NOMO-1 treated with DMSO at 0.1 percent for 48 hours (cell line): ENCODE measurements at regions not wholly inside any gene's neighbourhood (a gene's known extent, or its start where the extent isn't known, plus 50 kb on each side); places are given as distances from the start of the nearest gene placed in this dataset.
"Not testable (repeated sequence)": the region's sequence is repeated elsewhere in the genome, so short reads cannot be mapped to it uniquely, and the experiment has no call there.

Source experiments
- DNase-seq: peaks from one replicate; lab custom pipeline; 2025; ENCODE audit not compliant: unreplicated experiment; lab: John Stamatoyannopoulos, UW

GRCh38 chr10:47711428-47711827 lies 52.0 kb downstream of the SYT15B start:
- not testable (repeated sequence) for DNase-seq

DNA sequence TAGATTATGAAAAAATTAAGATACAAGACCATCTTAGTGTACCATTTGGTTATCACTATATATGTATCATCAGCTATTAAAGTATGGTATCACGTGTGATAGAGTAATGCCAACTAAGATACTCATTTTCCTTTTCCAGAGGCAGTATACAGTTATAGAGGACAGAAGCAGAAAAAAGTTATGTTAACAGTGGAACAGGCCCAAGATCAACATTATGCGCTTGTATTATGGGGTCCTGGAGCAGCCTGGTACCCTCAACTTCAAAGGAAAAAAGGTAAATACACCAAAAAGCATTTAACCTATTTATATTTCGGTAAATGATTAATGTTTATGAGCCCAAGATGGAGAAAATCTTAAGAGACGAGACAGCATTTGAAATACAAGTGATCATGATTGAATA lies 52.9 kb downstream of the SYT15B start:
- DNase-seq = not testable (repeated sequence)

GRCh38 chr10:47705698-47706414 lies 57.5 kb downstream of the SYT15B start:
- DNase-seq = peak; percentile 2

DNA sequence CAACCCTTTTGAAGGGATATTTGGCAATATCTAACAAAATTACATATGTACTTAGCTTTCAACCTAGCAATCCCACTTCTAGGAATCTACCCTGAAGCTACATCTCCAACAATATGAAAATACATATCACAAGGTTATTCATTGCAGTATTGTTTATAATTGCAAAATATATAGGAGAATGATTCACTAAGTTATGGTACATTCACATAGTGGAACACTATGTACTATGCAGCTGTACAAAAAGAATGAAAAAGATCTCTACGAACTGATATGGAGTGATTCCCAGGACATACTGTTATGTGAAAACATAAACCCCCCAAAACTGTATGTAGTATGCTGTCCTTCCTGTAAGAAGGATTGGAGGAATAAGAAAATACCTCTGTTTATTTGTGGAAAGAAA lies 62.1 kb downstream of the SYT15B start:
- DNase-seq = not testable (repeated sequence)

DNA sequence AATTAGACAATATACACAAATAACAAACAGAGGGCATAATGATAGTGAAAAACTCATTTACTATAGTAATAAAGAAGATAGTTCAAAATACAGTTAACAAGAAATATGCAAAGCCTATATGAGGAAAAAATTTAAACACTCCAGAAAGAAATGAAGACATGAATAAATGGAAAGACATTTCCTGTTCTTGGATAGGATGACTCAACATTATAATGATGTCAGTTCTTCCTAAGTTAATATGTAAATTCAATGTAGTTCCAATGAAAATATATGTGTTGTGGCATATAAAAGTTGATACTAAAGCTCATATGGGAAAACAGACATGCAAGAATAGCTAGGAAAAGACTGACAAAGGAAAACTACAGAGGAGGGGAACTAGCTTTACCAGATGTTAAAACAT lies 63.5 kb downstream of the SYT15B start:
- not testable (repeated sequence) for DNase-seq

DNA sequence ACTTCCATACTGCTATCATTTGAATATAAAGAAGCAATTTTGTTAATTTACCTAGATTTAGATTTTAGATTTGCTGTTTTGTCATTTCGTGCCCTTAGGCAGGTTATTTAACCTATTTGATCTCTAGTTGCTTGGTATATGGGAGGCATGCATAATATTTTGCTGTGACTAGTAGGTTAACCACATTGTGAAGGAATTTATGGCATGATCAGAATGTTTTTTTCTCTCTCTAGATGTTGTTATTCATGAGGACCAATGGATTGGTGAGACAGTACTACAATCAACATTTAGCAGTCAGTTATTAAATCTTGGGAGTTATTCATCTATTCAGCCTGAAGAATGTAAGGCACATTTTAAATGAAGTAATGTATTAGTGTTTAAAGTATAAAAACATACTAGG lies 67.2 kb downstream of the SYT15B start:
- not testable (repeated sequence) for DNase-seq

DNA sequence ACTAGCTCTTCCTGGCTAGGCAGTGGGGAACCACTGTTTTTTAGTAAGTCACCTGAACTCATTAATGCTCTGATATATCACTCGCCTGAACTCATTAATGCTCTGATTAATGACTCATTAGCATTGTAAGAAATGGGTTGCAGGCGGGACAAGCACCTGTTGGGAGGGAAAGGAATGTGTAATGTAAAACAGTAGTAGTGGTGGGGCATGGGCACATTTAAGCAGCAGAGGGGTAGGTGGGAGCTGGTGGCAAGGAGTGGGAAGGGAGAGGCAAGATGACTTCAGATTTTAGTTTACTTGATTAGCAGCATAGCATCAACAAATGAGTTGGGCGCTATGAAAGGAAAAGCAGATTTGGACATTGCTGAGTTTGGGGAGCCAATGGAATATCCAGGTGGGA lies 68.2 kb downstream of the SYT15B start:
- DNase-seq = not testable (repeated sequence)

- DNase-seq = not testable (repeated sequence)
Observed at GRCh38 chr10:47690304-47690703, 73.1 kb downstream of the SYT15B start.

DNA sequence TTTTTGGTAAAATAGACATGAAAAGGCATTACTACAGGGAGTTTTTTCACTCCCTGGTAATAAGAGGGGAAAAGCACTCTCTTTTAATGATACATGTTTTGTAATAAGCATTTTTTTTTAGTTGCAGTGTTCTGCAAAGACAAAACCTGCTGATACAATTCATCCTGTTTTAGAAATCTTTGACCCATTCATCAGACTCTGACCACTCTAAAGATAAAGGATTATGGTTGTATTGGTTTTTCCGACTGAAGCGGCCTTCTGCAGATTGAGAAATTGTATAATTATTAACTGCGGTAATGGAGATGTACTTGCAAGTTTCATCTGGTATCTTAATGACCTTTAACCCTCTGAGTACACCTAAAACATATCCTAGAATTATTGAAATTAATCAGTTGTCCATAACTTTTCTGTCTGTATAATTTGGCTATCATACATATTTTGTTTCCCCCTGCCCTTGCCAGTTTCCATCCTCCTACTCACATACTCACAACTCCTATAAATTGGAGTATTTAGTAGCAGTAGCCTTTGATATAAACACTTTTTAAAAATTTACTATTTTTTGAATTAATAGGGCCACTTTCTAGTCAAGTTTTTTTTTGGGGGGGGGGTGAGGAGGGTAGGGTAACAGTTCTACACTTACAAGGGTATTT lies 79.4 kb downstream of the SYT15B start:
- DNase-seq = not testable (repeated sequence)

DNA sequence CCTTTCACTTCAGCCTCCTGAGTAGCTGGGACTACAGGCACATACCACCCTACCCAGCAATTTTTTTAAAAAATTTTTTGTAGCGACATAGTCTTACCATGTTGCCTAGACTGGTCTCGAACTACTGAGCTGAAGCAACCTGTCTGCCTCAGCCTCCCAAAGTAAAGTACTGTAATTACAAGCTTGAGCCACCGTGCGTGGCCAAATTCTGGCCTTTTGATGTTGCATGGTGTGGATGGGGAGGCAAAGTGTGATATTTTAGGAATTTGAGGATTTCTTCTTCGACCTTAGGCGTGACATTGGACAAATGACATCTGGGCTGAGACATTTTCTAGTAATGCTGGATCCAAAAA lies 81.8 kb downstream of the SYT15B start:
- DNase-seq = not testable (repeated sequence)

GRCh38 chr10:47680848-47681637 lies 82.3 kb downstream of the SYT15B start:
- DNase-seq = not testable (repeated sequence)

GRCh38 chr10:47676102-47676501 lies 87.3 kb downstream of the SYT15B start:
- not testable (repeated sequence) for DNase-seq

DNA sequence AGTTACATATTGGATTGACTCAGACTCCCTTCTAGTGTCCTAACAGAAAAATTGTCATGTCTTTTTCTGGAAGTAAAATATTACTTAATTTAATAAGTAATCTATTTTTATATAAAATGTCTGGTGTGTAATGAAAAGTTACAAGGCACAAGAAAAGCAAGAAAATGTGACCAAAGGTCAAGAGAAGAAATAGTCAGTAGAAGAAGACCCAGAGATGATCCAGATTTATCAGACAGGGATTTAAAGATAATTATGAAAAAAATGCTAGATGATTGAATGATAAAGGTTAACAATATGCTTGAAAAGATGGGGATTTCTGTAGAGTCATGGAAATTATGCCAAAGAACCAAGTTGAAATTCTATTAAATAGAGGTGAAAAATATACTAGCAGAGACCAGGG lies 87.8 kb downstream of the SYT15B start:
- DNase-seq = not testable (repeated sequence)

GRCh38 chr10:47673128-47673527 lies 90.3 kb downstream of the SYT15B start:
- DNase-seq = not testable (repeated sequence)

- peak; percentile 12 for DNase-seq
Observed at GRCh38 chr10:47670857-47671256, 92.5 kb downstream of the SYT15B start.

DNA sequence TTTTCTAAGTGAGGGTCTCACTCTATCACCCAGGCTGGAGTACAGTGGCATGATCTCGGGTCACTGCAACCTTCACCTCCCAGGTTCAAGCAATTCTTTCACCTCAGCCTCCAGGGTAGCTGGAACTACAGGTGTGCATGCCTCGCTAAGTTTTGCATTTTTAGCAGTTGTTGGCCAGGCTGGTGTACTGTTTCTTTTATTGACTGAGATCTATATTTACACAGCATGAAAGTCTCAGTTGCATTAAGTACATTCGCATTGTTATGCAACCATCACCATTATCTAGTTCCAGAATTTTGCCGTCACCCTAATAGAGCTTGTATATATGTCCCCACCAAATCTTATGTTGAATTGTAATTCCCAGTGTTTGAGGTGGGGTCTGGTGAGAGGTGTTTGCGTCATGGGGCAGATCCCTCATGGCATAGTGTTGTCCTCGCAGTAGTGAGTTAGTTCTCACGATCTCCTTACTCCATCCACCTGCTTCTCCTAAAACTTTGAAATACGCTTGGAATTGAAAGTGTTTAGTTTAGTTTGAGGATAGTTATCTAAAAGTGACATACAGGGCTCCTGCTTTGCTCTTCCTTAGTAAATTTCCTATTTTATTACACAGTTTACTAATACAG lies 101.3 kb downstream of the SYT15B start:
- not testable (repeated sequence) for DNase-seq

GRCh38 chr10:47656732-47657131 lies 106.7 kb downstream of the SYT15B start:
- DNase-seq = not testable (repeated sequence)

DNA sequence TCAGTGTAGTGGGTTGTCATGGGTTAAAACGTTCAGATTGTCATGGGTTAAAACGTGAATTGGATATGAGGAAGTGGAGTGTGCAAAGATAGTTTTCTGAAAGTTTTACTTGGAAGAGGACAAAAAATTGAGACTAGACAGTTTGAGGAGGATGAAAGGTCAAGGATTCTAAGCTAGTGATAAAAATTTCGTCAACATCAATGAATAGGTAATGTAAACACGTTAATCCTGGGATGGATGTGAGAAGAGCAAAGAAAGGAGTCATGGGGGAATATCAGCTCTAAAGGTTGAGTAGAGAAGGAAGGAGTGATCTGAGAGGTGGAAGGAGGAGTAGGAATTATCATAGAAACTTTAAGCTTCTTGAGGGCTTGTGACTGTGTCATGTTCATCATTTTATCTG lies 109.2 kb downstream of the SYT15B start:
- DNase-seq = not testable (repeated sequence)

DNA sequence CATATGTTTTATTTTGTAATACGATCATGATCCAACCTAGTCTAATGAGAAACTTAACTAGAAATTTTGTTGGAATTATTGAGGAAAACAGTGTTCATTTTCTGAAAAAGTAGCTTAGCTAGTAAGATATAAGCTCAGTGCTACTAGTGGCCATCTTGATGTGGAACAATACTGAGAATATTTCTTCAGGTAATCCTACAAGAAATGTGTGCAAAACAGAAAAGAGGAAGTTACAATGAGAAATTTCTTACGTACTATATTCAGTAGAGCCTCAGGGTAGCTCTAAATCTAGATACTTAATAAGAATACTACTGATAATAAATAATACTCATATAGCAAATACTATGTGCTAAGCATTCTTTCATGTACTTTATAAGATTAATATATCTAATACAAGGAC lies 114.8 kb downstream of the SYT15B start:
- DNase-seq = not testable (repeated sequence)

- DNase-seq = peak; percentile 16
Observed at GRCh38 chr10:47647523-47648101, 115.8 kb downstream of the SYT15B start.

- DNase-seq = not testable (repeated sequence)
Observed at GRCh38 chr10:47646686-47647273, 116.6 kb downstream of the SYT15B start.
